Neural cell (in vitro differentiated cells): ENCODE measurements at regions not wholly inside any gene's neighbourhood (a gene's known extent, or its start where the extent isn't known, plus 50 kb on each side); places are given as distances from the start of the nearest gene placed in this dataset.

ENCODE experiments used
- H2AFZ ChIP-seq: fragments of 200-600, 300-800 bp; sonication (generic), shearing (Covaris generic); 2 replicates; pipeline ENCODE4 v1.6.0; 2014; ENCODE audit warnings: low read depth, mild to moderate bottlenecking, antibody characterized with exemption, low read length, moderate library complexity
- H3F3A ChIP-seq: fragments of 200-600 bp; shearing (Covaris generic); 2 replicates; pipeline ENCODE4 v1.6.1; 2016; ENCODE audit warnings: mild to moderate bottlenecking, moderate library complexity, mixed read lengths, antibody characterized with exemption, low read length; ENCODE audit not compliant: insufficient read depth, poor library complexity, severe bottlenecking
- H3K27ac ChIP-seq: fragments of 200-600, 300-800 bp; sonication (generic), shearing (Covaris generic); 2 replicates; pipeline ENCODE4 v1.5.1; 2014; ENCODE audit warnings: mild to moderate bottlenecking, low read length, moderate library complexity
- H3K27me3 ChIP-seq: fragments of 300-800, 200-600 bp; sonication (generic), shearing (Covaris generic); 2 replicates; pipeline ENCODE4 v1.6.0; 2014; ENCODE audit warnings: mild to moderate bottlenecking, low read depth, low read length, moderate library complexity; ENCODE audit not compliant: insufficient read depth
- H3K36me3 ChIP-seq: fragments of 300-800, 200-600 bp; sonication (generic), shearing (Covaris generic); 2 replicates; pipeline ENCODE4 v1.5.1; 2014; ENCODE audit warnings: mild to moderate bottlenecking, antibody characterized with exemption, low read length, moderate library complexity; ENCODE audit not compliant: insufficient read depth
- H3K4me2 ChIP-seq: fragments of 300-800, 200-600 bp; sonication (generic), shearing (Covaris generic); 2 replicates; pipeline ENCODE4 v1.6.0; 2014; ENCODE audit warnings: mild to moderate bottlenecking, low read length
- H3K4me3 ChIP-seq: fragments of 300-800, 200-600 bp; sonication (generic), shearing (Covaris generic); 2 replicates; pipeline ENCODE4 v1.5.1; 2014; ENCODE audit warnings: mild to moderate bottlenecking, low read length, moderate library complexity
- H3K79me2 ChIP-seq: fragments of 200-600 bp; shearing (Covaris generic); replicated peaks from 2 replicates; pipeline ENCODE4 v1.6.0; 2014; ENCODE audit warnings: mild to moderate bottlenecking, low read length, moderate library complexity; ENCODE audit not compliant: insufficient read depth
- H3K9ac ChIP-seq: fragments of 300-800, 200-600 bp; sonication (generic), shearing (Covaris generic); 2 replicates; pipeline ENCODE4 v1.6.1; 2016; ENCODE audit warnings: mild to moderate bottlenecking, low read length, mixed read lengths
- H3K9me2 ChIP-seq: fragments of 200-600 bp; shearing (Covaris generic); 2 replicates; pipeline ENCODE4 v1.6.1; 2016; ENCODE audit warnings: mild to moderate bottlenecking, low read length, mixed read lengths; ENCODE audit not compliant: insufficient read depth
- H3K9me3 ChIP-seq: fragments of 200-600, 300-800 bp; sonication (generic), shearing (Covaris generic); 2 replicates; pipeline ENCODE4 v1.6.1; 2016; ENCODE audit warnings: mild to moderate bottlenecking, mixed run types, low read length, moderate library complexity, mixed read lengths
- H4K20me1 ChIP-seq: fragments of 200-600 bp; shearing (Covaris generic); 2 replicates; pipeline ENCODE4 v1.6.1; 2016; ENCODE audit warnings: mild to moderate bottlenecking, mixed run types; ENCODE audit not compliant: insufficient read depth
- EP300 ChIP-seq: fragments of 450-650 bp; conservative IDR thresholded peaks from 2 replicates; pipeline ENCODE4 v1.6.1; 2014; ENCODE audit warnings: antibody characterized with exemption, mild to moderate bottlenecking, moderate library complexity; ENCODE audit not compliant: poor library complexity, severe bottlenecking
- RAD21 ChIP-seq: fragments of 450-650 bp; conservative IDR thresholded peaks from 2 replicates; pipeline ENCODE4 v1.6.1; 2014; ENCODE audit warnings: antibody characterized with exemption, mild to moderate bottlenecking, moderate library complexity
- TF ChIP-seq, protein P1 (sequence below): fragments of 450-650 bp; IDR thresholded peaks from 2 replicates; pipeline ENCODE4 v1.5.1; 2014; ENCODE audit warnings: antibody characterized with exemption, mild to moderate bottlenecking, moderate library complexity; ENCODE audit not compliant: poor library complexity, severe bottlenecking
- TF ChIP-seq, protein P2 (sequence below): IDR thresholded peaks from 2 replicates; pipeline ENCODE4 v1.6.1; 2012; ENCODE audit warnings: borderline replicate concordance

DNA sequence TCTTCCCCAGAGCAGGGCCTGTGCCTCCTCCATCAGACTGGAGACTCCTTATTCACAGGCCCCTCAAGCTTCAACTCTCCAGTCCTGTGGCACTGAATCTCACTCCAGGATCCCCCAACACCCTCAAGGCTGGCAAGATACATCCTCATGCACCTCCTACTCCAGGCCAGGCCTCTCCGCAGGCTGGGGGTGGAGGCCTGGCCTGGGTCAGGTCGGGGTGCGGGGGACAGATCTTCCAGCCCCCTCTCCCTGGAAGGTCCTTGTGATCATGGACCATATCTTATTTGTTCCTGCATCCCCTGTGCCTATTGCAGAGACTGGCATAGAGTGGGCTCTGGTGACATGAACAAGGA, 147.3 kb downstream of the SMAD6 start:
- no peak overlapping the region for H3K4me2 ChIP-seq

DNA sequence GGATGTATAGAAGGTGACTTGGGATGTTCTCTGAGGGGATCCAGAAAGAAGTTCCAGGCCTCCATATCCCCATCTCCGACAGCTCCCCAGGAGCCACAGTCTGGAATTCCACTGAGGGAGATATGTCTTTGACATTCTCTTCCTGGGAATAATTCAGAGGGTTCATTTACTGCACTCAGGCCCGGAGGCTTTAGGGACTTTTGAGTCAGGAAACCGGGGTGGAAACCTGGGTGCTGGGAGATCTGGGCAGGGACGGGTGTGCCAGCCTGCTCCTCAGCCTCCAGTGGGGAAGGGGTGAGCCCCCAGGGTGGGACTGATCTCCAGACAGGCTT, 147.7 kb downstream of the SMAD6 start:
- H3F3A ChIP-seq: no peaks in the 10 kb centered on the region
- H3K36me3 ChIP-seq: no peaks in the 10 kb centered on the region
- H3K27ac ChIP-seq: no peak overlapping the region
- H3K9me3 ChIP-seq: no peaks in the 10 kb centered on the region
- no peak overlapping the region for H2AFZ ChIP-seq
- H4K20me1 ChIP-seq: no peaks in the 10 kb centered on the region
- no peak overlapping the region for H3K4me3 ChIP-seq
- no peaks in the 10 kb centered on the region for H3K27me3 ChIP-seq
- H3K9ac ChIP-seq: no peak overlapping the region
- H3K9me2 ChIP-seq: no peaks in the 10 kb centered on the region
- H3K4me2 ChIP-seq: no peak overlapping the region
- H3K79me2 ChIP-seq: no peaks in the 10 kb centered on the region
- no peak for TF ChIP-seq RAD21
- TF ChIP-seq, protein P1, sequence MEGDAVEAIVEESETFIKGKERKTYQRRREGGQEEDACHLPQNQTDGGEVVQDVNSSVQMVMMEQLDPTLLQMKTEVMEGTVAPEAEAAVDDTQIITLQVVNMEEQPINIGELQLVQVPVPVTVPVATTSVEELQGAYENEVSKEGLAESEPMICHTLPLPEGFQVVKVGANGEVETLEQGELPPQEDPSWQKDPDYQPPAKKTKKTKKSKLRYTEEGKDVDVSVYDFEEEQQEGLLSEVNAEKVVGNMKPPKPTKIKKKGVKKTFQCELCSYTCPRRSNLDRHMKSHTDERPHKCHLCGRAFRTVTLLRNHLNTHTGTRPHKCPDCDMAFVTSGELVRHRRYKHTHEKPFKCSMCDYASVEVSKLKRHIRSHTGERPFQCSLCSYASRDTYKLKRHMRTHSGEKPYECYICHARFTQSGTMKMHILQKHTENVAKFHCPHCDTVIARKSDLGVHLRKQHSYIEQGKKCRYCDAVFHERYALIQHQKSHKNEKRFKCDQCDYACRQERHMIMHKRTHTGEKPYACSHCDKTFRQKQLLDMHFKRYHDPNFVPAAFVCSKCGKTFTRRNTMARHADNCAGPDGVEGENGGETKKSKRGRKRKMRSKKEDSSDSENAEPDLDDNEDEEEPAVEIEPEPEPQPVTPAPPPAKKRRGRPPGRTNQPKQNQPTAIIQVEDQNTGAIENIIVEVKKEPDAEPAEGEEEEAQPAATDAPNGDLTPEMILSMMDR: no peak
- TF ChIP-seq, protein P2, sequence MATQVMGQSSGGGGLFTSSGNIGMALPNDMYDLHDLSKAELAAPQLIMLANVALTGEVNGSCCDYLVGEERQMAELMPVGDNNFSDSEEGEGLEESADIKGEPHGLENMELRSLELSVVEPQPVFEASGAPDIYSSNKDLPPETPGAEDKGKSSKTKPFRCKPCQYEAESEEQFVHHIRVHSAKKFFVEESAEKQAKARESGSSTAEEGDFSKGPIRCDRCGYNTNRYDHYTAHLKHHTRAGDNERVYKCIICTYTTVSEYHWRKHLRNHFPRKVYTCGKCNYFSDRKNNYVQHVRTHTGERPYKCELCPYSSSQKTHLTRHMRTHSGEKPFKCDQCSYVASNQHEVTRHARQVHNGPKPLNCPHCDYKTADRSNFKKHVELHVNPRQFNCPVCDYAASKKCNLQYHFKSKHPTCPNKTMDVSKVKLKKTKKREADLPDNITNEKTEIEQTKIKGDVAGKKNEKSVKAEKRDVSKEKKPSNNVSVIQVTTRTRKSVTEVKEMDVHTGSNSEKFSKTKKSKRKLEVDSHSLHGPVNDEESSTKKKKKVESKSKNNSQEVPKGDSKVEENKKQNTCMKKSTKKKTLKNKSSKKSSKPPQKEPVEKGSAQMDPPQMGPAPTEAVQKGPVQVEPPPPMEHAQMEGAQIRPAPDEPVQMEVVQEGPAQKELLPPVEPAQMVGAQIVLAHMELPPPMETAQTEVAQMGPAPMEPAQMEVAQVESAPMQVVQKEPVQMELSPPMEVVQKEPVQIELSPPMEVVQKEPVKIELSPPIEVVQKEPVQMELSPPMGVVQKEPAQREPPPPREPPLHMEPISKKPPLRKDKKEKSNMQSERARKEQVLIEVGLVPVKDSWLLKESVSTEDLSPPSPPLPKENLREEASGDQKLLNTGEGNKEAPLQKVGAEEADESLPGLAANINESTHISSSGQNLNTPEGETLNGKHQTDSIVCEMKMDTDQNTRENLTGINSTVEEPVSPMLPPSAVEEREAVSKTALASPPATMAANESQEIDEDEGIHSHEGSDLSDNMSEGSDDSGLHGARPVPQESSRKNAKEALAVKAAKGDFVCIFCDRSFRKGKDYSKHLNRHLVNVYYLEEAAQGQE: no peak
- TF ChIP-seq EP300: no peak

More for the DNA sequence above, 147.3 kb downstream of the SMAD6 start:
- H2AFZ ChIP-seq: no peak overlapping the region
- H3K79me2 ChIP-seq: no peaks in the 10 kb centered on the region
- no peaks in the 10 kb centered on the region for H3K9me2 ChIP-seq
- H3K27ac ChIP-seq: no peak overlapping the region
- no peak overlapping the region for H3K9ac ChIP-seq
- no peaks in the 10 kb centered on the region for H3K9me3 ChIP-seq
- no peak overlapping the region for H3K4me3 ChIP-seq
- H3K27me3 ChIP-seq: no peaks in the 10 kb centered on the region
- no peaks in the 10 kb centered on the region for H3F3A ChIP-seq
- TF ChIP-seq, protein P2: no peak
- no peaks in the 10 kb centered on the region for H4K20me1 ChIP-seq
- H3K36me3 ChIP-seq: no peaks in the 10 kb centered on the region
